ENCODE measurements at regions not wholly inside any gene's neighbourhood (a gene's known extent, or its start where the extent isn't known, plus 50 kb on each side); places are given as distances from the start of the nearest gene placed in this dataset.

GRCh38 chr10:85458324-85458723 is 908.3 kb downstream of the GRID1 start:
- BruUV-seq (replicated peaks), result no TSS peak
- H3K4me1 Mint-ChIP-seq (ENCODE audit: low read depth, unreplicated experiment), result no peaks in the 10 kb centered on the region
- peaks cover 22% of the 10 kb centered on the region for H3K27me3 Mint-ChIP-seq (ENCODE audit: unreplicated experiment)
- H3K36me3 Mint-ChIP-seq (ENCODE audit: insufficient read depth, unreplicated experiment), result no peaks in the 10 kb centered on the region
- H3K9me3 Mint-ChIP-seq (ENCODE audit: low read depth, unreplicated experiment), result no peaks in the 10 kb centered on the region
- no peak overlapping the region for H3K27ac Mint-ChIP-seq (ENCODE audit: unreplicated experiment)
- CTCF ChIA-PET, result no interaction called here
- no peak overlapping the region for H3K4me3 Mint-ChIP-seq (ENCODE audit: low read depth, unreplicated experiment)
- no peak for TF ChIP-seq CTCF (IDR thresholded peaks at IDR 0.05; ENCODE audit: unreplicated experiment)
- intact Hi-C loops (cut with micrococcal nuclease; ENCODE audit: unreplicated experiment), result no loop called here
- DNase-seq, result no peak

- Mint-ChIP-seq H3K27me3 (ENCODE audit: unreplicated experiment) (peaks cover 6% of the 10 kb centered on the region), H3K4me3 (ENCODE audit: low read depth, unreplicated experiment) (no peak overlapping the region), H3K9me3 (ENCODE audit: low read depth, unreplicated experiment) (no peaks in the 10 kb centered on the region), H3K27ac (ENCODE audit: unreplicated experiment) (no peak overlapping the region), H3K36me3 (ENCODE audit: insufficient read depth, unreplicated experiment) (no peaks in the 10 kb centered on the region), H3K4me1 (ENCODE audit: low read depth, unreplicated experiment) (no peaks in the 10 kb centered on the region)
- DNase-seq, result no peak
- CTCF ChIA-PET, result no interaction called here
- no peak for TF ChIP-seq CTCF (IDR thresholded peaks at IDR 0.05; ENCODE audit: unreplicated experiment)
- BruUV-seq (replicated peaks), result no TSS peak
- intact Hi-C loops (cut with micrococcal nuclease; ENCODE audit: unreplicated experiment), result no loop called here
Measured at GRCh38 chr10:85459906-85460305, 906.7 kb downstream of the GRID1 start.

GRCh38 chr10:85464336-85464735 is 902.3 kb downstream of the GRID1 start:
- Mint-ChIP-seq H3K36me3 (ENCODE audit: insufficient read depth, unreplicated experiment) (no peaks in the 10 kb centered on the region), H3K4me1 (ENCODE audit: low read depth, unreplicated experiment) (no peaks in the 10 kb centered on the region), H3K27me3 (ENCODE audit: unreplicated experiment) (no peaks in the 10 kb centered on the region), H3K9me3 (ENCODE audit: low read depth, unreplicated experiment) (peaks cover 5% of the 10 kb centered on the region), H3K27ac (ENCODE audit: unreplicated experiment) (no peak overlapping the region), H3K4me3 (ENCODE audit: low read depth, unreplicated experiment) (no peak overlapping the region)
- TF ChIP-seq CTCF (IDR thresholded peaks at IDR 0.05; ENCODE audit: unreplicated experiment), result no peak
- no peak for DNase-seq
- CTCF ChIA-PET, result no interaction called here
- intact Hi-C loops (cut with micrococcal nuclease; ENCODE audit: unreplicated experiment), result no loop called here
- no TSS peak for BruUV-seq (replicated peaks)

- Mint-ChIP-seq H3K36me3 (ENCODE audit: insufficient read depth, unreplicated experiment) (no peaks in the 10 kb centered on the region), H3K4me1 (ENCODE audit: low read depth, unreplicated experiment) (no peaks in the 10 kb centered on the region), H3K27me3 (ENCODE audit: unreplicated experiment) (no peaks in the 10 kb centered on the region), H3K27ac (ENCODE audit: unreplicated experiment) (no peak overlapping the region), H3K4me3 (ENCODE audit: low read depth, unreplicated experiment) (no peak overlapping the region), H3K9me3 (ENCODE audit: low read depth, unreplicated experiment) (no peaks in the 10 kb centered on the region)
- no peak for TF ChIP-seq CTCF (IDR thresholded peaks at IDR 0.05; ENCODE audit: unreplicated experiment)
- no TSS peak for BruUV-seq (replicated peaks)
- CTCF ChIA-PET, result interaction anchor here (0.7 kb wide), 1 partner anchor 410 kb away, joined by 3 read pairs; no protein-coding TSS in a partner anchor
- intact Hi-C loops (cut with micrococcal nuclease; ENCODE audit: unreplicated experiment), result no loop called here
- no peak for DNase-seq
Measured at GRCh38 chr10:85477979-85478378, 888.6 kb downstream of the GRID1 start.

GRCh38 chr10:85490431-85490830 is 876.2 kb downstream of the GRID1 start:
- no peaks in the 10 kb centered on the region for H3K4me1 Mint-ChIP-seq (ENCODE audit: low read depth, unreplicated experiment)
- no peaks in the 10 kb centered on the region for H3K9me3 Mint-ChIP-seq (ENCODE audit: low read depth, unreplicated experiment)
- H3K27ac Mint-ChIP-seq (ENCODE audit: unreplicated experiment), result no peak overlapping the region
- H3K27me3 Mint-ChIP-seq (ENCODE audit: unreplicated experiment), result no peaks in the 10 kb centered on the region
- CTCF ChIA-PET, result no interaction called here
- intact Hi-C loops (cut with micrococcal nuclease; ENCODE audit: unreplicated experiment), result no loop called here
- TF ChIP-seq CTCF (IDR thresholded peaks at IDR 0.05; ENCODE audit: unreplicated experiment), result no peak
- no TSS peak for BruUV-seq (replicated peaks)
- H3K36me3 Mint-ChIP-seq (ENCODE audit: insufficient read depth, unreplicated experiment), result no peaks in the 10 kb centered on the region
- no peak for DNase-seq
- no peak overlapping the region for H3K4me3 Mint-ChIP-seq (ENCODE audit: low read depth, unreplicated experiment)
